ENCODE measurements at regions not wholly inside any gene's neighbourhood (a gene's known extent, or its start where the extent isn't known, plus 50 kb on each side); places are given as distances from the start of the nearest gene placed in this dataset.

DNA sequence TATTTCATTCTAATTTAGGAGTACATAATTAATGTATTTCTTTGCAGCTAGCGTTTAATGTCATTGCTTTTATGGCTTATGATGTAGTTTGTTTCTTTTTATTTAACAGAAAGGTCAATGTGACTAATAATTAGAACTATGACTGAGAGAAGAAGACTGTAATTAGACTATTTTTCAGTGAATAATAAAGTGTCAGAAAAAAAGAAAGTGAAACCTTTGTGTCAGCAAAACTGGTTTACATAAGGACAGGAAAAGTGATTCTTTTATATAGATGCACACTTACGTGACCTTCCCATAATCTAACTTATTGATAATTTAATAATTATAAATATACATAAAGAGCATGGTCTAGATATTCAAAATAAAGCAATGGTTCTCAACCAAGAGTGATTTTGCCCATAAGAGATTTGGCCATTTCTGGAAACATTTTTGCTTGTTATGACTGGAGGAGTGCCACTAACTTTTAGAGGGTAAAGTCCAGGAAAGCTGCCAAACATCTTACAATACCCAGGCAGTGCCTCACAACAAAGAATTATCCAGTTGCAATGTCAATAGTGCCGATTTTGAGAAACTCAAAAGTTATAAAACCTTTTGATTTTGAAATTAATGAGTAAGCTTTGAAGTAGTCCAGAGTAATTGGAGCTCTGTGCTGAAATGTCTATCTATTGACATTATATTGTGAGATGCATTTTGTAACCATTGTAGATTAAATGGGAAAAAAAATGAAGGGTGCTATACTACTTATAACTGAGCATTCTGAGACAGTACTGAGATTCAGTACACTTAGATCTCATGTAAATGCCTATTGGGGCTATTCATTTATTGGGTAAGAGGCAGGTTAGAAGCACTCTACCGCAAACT is 227.1 kb downstream of the C12orf50 start:
- H3K4me3 ChIP-seq (ENCODE audit: low read depth, low read length) = no peak overlapping the region
- ChIA-PET CTCF (no interaction called here), POLR2A (no interaction called here)
- no peaks in the 10 kb centered on the region for H3K4me1 ChIP-seq (ENCODE audit: control insufficient read depth, insufficient read depth, low read length)
- TF ChIP-seq ZNF394 (tag by site-specific recombination; IDR thresholded peaks at IDR 0.05; ENCODE audit: borderline replicate concordance) (no peak), TRIM28 (IDR thresholded peaks at IDR 0.05; ENCODE audit: borderline replicate concordance, low read length) (no peak), ZNF37A (tag by site-specific recombination; IDR thresholded peaks at IDR 0.05) (no peak), ZFHX2 (tag by site-specific recombination; conservative IDR thresholded peaks at IDR 0.05) (no peak), KLF8 (tag by site-specific recombination; IDR thresholded peaks at IDR 0.05) (no peak), ZNF530 (tag by site-specific recombination; IDR thresholded peaks at IDR 0.05; ENCODE audit: low read depth) (no peak), ZNF341 (tag by site-specific recombination; IDR thresholded peaks at IDR 0.05; ENCODE audit: low read depth) (no peak), ZNF155 (tag by site-specific recombination; IDR thresholded peaks at IDR 0.05) (no peak), ZNF174 (tag by site-specific recombination; IDR thresholded peaks at IDR 0.05) (no peak), ZSCAN16 (tag by site-specific recombination; IDR thresholded peaks at IDR 0.05) (no peak), ZNF654 (tag by site-specific recombination; IDR thresholded peaks at IDR 0.05; ENCODE audit: low read depth) (no peak), ZNF121 (tag by site-specific recombination; IDR thresholded peaks at IDR 0.05) (no peak), ZNF280D (tag by site-specific recombination; IDR thresholded peaks at IDR 0.05) (no peak)
- TF ChIP-seq, protein P1, sequence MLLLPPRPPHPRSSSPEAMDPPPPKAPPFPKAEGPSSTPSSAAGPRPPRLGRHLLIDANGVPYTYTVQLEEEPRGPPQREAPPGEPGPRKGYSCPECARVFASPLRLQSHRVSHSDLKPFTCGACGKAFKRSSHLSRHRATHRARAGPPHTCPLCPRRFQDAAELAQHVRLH (tag by site-specific recombination; IDR thresholded peaks at IDR 0.05) = no peak
- TF ChIP-seq, protein P2, sequence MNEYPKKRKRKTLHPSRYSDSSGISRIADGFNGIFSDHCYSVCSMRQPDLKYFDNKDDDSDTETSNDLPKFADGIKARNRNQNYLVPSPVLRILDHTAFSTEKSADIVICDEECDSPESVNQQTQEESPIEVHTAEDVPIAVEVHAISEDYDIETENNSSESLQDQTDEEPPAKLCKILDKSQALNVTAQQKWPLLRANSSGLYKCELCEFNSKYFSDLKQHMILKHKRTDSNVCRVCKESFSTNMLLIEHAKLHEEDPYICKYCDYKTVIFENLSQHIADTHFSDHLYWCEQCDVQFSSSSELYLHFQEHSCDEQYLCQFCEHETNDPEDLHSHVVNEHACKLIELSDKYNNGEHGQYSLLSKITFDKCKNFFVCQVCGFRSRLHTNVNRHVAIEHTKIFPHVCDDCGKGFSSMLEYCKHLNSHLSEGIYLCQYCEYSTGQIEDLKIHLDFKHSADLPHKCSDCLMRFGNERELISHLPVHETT (tag by site-specific recombination; IDR thresholded peaks at IDR 0.05) = no peak
- TF ChIP-seq, protein P3, sequence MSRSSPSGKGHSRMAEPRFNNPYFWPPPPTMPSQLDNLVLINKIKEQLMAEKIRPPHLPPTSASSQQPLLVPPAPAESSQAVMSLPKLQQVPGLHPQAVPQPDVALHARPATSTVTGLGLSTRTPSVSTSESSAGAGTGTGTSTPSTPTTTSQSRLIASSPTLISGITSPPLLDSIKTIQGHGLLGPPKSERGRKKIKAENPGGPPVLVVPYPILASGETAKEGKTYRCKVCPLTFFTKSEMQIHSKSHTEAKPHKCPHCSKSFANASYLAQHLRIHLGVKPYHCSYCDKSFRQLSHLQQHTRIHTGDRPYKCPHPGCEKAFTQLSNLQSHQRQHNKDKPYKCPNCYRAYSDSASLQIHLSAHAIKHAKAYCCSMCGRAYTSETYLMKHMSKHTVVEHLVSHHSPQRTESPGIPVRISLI (tag by site-specific recombination; IDR thresholded peaks at IDR 0.05) = no peak
- TF ChIP-seq, protein P4, sequence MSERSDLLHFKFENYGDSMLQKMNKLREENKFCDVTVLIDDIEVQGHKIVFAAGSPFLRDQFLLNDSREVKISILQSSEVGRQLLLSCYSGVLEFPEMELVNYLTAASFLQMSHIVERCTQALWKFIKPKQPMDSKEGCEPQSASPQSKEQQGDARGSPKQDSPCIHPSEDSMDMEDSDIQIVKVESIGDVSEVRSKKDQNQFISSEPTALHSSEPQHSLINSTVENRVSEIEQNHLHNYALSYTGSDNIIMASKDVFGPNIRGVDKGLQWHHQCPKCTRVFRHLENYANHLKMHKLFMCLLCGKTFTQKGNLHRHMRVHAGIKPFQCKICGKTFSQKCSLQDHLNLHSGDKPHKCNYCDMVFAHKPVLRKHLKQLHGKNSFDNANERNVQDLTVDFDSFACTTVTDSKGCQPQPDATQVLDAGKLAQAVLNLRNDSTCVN (tag by site-specific recombination; optimal IDR thresholded peaks at IDR 0.05) = no peak
- H3K9me3 ChIP-seq (ENCODE audit: control insufficient read depth, insufficient read depth, low read depth, low read length) = no peaks in the 10 kb centered on the region
- no peaks in the 10 kb centered on the region for H3K36me3 ChIP-seq (ENCODE audit: control insufficient read depth in 2 of 2, insufficient read depth in 1 of 2, low read length in 2 of 2)
- no peak overlapping the region for H3K27ac ChIP-seq (ENCODE audit: extremely low read depth, low read depth, low read length)

GRCh38 chr12:87796961-87797516 is 232.2 kb downstream of the C12orf50 start:
- Histone ChIP-seq H3K27ac (ENCODE audit: extremely low read depth, low read depth, low read length) (no peak overlapping the region), H3K4me3 (ENCODE audit: low read depth, low read length) (no peak overlapping the region), H3K4me1 (ENCODE audit: control insufficient read depth, insufficient read depth, low read length) (no peaks in the 10 kb centered on the region), H3K36me3 (ENCODE audit: control insufficient read depth in 2 of 2, insufficient read depth in 1 of 2, low read length in 2 of 2) (no peaks in the 10 kb centered on the region), H3K9me3 (ENCODE audit: control insufficient read depth, insufficient read depth, low read depth, low read length) (no peaks in the 10 kb centered on the region)
- POLR2A ChIA-PET = no interaction called here
- CTCF ChIA-PET = no interaction called here
- TF ChIP-seq PRDM10 (tag by site-specific recombination; IDR thresholded peaks at IDR 0.05) (no peak), ZNF184 (tag by site-specific recombination; IDR thresholded peaks at IDR 0.05) (no peak), ZNF621 (tag by site-specific recombination; IDR thresholded peaks at IDR 0.05) (no peak), ZXDB (tag by site-specific recombination; IDR thresholded peaks at IDR 0.05) (no peak), ZBTB1 (tag by site-specific recombination; IDR thresholded peaks at IDR 0.05) (no peak)
- TF ChIP-seq, protein P2 (tag by site-specific recombination; IDR thresholded peaks at IDR 0.05) = no peak
